Stimulated activated CD8-positive, alpha-beta memory T cell treated with anti-CD3 and anti-CD28 coated beads, Interleukin-15, amount 100 ng/mL, for 24 hours (primary cell): ENCODE measurements at regions not wholly inside any gene's neighbourhood (a gene's known extent, or its start where the extent isn't known, plus 50 kb on each side); places are given as distances from the start of the nearest gene placed in this dataset.
"Not testable (repeated sequence)": the region's sequence is repeated elsewhere in the genome, so short reads cannot be mapped to it uniquely, and the experiment has no call there.

Experiments used
- DNase-seq: peaks from one replicate; pipeline ENCODE4 v3.0.0-alpha.2; 2020; ENCODE audit warnings: low read depth

DNA sequence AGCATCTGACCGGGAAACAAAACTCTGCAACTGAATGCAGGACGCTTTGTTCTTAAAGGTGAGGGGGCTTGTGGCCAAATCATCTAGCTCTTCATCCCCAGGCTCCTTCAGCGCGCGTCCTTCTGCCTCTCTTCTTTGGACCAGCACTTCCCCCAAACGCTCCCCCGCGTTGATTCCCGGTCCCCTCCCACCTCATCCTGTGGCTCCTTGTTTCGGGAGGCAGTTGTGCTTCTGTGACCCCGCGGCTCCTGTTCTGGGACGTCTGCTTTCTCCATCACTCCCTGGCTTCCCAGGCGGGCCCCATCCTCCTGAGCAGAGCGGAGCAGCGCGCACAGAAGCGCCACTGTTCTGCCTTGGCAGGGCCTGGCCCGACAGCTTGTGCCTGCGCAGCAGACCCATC, 109.7 kb upstream of the ZNG1E start:
- not testable (repeated sequence) for DNase-seq

- DNase-seq: not testable (repeated sequence)
These were observed 156.7 kb upstream of the ZNG1E start for GRCh38 chr9:65519018-65519417.

DNA sequence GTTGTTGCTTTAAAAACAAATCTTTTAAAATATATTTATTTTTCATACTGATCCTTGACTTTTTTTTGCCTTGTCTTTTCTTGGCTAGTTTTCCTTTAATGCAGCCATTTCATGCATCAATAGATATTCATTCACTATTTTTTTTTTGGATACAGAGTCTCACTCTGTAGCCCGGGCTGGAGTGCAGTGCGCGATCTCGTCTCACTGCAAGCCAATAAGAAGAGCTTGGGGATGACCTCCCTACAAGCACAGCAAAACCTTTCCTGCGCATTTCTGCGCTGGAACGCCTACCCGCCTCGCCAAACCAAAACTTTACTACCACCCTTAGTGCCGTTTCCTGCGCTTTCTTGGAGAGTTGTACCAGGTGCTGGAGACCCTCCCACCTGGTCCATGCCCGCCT, 161.3 kb upstream of the ZNG1E start:
- not testable (repeated sequence) for DNase-seq

GRCh38 chr9:65507897-65508296, 167.8 kb upstream of the ZNG1E start:
- not testable (repeated sequence) for DNase-seq

DNA sequence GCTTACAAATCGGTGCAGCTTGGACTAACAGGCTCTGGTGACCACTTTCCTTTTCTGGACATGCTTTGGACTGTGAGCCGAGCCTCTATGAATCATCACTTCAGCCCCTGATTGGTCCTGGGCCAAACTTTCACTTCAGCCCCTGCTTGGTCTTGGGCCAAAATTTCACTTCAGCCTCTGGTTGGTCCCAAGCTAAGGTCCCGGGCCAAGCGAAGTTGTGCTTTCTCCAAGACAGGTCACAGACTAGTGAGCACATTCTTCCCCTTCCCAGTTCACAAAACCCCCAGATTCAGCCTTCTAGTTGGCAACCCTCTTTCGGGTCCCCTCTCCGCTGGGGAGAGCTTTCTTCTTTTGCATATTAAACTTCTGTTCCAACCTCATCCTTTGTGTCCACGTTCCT, 171.0 kb upstream of the ZNG1E start:
- DNase-seq: not testable (repeated sequence)

- not testable (repeated sequence) for DNase-seq
These were observed 172.0 kb upstream of the ZNG1E start for GRCh38 chr9:65503696-65504095.

DNA sequence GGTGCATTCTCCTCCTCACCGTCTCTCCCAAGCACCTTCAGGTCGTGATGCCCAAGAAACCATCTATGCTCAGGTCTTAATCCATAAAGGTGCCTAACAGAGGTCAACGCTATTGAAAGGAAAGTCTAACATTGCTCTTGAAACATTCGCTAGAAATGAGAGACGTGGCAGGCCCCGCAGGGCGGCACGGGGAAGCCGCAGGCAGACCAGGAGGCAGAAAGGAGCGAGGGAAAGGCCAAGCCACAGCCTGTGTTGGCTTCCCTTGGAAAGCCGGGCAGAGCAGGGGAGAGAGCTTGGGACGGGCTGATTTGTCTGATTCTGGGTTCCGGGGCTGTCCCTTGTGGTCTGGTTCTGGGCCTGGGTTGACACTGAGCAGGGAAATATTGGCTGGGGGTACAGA, 192.8 kb upstream of the ZNG1E start:
- not testable (repeated sequence) for DNase-seq

- not testable (repeated sequence) for DNase-seq
These were observed 194.4 kb upstream of the ZNG1E start for GRCh38 chr9:65481291-65481690.

DNA sequence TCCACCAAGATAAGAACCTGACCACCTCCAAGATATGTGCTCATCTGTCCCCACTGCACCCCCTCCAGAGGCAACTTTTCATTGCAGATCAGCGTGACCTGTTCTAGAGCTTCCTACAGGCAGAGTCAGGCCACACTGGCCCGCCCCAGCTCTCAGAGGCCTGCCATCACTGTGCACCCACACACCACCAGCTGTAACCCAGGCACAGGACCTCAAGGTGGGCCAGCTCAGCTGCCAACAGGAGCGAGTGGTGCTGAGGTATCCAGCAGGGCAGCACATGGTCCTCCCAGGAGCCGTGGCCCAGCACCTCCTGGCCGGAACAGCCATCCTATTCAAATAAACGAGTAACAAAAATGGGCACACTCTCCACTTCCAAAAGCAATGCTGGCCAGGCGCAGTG, 189.9 kb upstream of the FOXD4L5 start:
- DNase-seq: not testable (repeated sequence)

DNA sequence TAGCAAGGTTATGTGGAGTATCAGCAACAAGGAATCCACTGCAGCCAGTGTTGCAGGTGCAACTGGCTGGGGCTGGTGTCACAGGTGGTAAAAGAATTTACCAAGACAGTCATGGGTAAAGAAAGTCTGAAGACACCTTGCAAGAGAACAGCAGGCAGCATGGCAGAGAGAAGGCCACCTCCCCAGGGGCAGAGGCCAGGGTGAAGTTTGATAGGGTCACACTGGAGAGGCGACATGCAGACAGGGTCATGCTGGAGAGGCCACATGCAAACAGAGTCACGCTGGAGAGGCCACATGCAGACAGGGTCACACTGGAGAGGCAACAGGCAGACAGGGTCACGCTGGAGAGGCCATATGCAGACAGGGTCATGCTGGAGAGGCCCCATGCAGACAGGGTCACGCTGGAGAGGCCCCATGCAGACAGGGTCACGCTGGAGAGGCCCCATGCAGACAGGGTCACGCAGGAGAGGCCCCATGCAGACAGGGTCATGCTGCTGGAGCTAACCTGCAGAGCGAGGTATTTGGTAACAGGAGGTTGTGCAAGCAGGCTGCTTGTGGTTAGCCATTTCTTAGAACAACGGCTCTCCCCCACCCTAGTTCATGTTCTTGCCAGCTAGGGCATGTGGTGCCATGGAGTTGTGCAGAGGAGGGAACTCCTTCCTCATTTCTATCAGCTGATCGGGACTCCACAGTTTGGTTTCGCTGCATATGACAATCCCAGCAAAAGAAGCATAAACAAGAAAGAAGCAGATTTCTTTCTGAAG, 188.2 kb upstream of the FOXD4L5 start:
- DNase-seq: not testable (repeated sequence)

- DNase-seq: not testable (repeated sequence)
These were observed 186.1 kb upstream of the FOXD4L5 start for GRCh38 chr9:65471106-65471505.

GRCh38 chr9:65466911-65467734, 182.1 kb upstream of the FOXD4L5 start:
- DNase-seq: not testable (repeated sequence)

DNA sequence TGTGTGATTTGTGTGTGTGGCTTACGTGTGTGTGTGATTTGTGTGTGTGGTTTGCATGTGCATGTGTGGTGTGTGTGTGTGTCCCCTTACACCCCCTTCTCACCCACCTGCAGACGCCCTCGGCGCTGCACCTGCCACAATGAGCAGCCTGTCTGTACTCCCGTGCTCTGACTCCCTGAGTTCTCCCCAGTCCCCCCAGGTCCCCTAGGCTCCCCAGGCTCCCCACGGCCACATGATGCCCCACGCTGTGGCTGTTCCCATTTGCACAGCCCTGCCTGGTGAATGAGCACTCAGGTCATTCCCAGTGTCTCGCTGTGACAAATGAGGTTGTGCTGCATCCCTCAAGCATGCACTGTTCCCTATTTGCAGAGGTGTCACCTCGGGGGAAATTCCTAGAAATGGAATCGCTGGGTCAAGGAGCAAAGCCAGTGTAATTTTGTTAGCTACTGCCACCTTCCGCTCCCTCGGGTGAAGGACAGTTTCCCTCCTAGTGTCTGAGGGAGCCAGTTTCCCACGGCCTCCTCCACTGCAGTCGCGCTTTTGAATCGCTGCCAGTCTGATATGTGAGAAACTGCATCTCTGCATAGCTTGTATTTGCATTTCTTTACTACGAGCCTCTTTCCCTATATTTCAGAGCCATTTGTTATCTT, 180.4 kb upstream of the FOXD4L5 start:
- not testable (repeated sequence) for DNase-seq

- DNase-seq: not testable (repeated sequence)
These were observed 177.5 kb upstream of the FOXD4L5 start for GRCh38 chr9:65462476-65462875.

GRCh38 chr9:65459756-65460320, 174.8 kb upstream of the FOXD4L5 start:
- no peak for DNase-seq

GRCh38 chr9:65458992-65459391, 174.0 kb upstream of the FOXD4L5 start:
- DNase-seq: no peak

DNA sequence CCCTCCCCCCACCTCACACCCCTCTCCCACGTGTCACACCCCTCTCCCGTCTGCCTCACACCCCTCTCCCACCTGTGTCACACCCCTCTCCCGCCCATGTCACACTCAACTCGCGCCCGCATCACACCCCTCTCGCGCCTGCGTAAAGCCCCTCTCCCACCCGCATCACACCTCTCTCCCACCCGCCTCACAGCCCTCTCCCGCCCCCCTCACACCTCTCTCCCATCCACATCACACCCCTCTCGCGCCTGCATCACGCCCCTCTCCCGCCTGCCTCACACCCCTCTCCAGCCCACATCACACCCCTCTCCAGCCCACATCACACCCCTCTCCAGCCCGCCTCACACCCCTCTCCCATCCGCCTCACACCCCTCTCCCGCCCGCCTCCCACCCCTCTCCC, 173.5 kb upstream of the FOXD4L5 start:
- DNase-seq: no peak

GRCh38 chr9:65456991-65457390, 172.0 kb upstream of the FOXD4L5 start:
- not testable (repeated sequence) for DNase-seq

DNA sequence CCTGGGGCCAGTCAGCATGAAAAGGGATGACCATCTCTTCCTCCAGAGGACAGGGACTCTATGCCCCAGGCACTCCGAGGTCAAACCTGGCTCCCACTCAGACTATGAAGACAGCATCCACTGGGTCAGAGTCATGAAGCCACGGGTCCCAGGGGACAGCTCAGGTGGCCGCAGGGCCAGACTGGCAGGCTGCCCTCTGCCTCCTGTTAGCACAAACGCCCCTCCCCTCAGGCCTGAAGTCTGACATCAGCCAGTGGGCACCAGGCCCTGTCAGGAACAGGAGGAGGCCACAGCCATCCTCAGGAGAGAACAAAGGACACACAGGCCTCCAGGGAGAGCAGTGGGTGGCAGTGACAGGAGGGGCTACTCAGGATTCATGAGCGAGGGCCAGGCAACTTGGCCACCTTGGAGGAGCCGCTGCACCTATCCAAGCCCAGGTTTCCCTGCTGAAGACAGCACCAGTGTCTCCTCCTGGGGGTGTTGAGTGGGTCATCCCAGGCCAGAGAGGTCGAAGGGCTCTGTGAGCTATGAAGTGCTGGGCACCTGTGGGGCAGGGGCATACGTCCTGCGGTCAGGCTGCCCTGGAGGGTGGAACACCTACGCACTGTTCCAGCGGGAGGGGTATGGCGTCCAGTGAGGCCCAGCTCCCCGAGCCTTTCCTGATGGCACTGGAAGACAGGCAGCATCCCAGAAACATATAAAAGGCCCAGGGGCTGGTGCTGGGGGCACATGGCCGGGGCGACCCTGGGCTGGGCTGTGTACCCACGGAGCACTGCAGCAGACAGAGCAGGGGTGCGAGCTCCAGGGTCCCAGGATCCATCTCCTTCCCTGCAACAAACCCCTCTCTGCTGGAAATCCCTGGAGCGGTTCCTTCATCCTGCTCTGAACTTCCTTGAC, 171.0 kb upstream of the FOXD4L5 start:
- not testable (repeated sequence) for DNase-seq

GRCh38 chr9:65455136-65455535, 170.1 kb upstream of the FOXD4L5 start:
- DNase-seq: not testable (repeated sequence)

- DNase-seq: not testable (repeated sequence)
These were observed 169.7 kb upstream of the FOXD4L5 start for GRCh38 chr9:65454666-65455065.
